AG10803 (cell line): ENCODE measurements at regions not wholly inside any gene's neighbourhood (a gene's known extent, or its start where the extent isn't known, plus 50 kb on each side); places are given as distances from the start of the nearest gene placed in this dataset.

Experiments used
- DNase-seq: peaks from one replicate; pipeline ENCODE4 v3.0.0; 2010; ENCODE audit warnings: low read depth
- H3K4me3 ChIP-seq: 2 replicates; pipeline ENCODE4 v1.5.1; 2011; ENCODE audit warnings: mild to moderate bottlenecking, low read length, control low read depth
- TF ChIP-seq, protein P1 (sequence below): conservative IDR thresholded peaks from 2 replicates; pipeline ENCODE4 v1.5.1; 2011; ENCODE audit warnings: mild to moderate bottlenecking, low read length, control low read depth, inconsistent platforms

DNA sequence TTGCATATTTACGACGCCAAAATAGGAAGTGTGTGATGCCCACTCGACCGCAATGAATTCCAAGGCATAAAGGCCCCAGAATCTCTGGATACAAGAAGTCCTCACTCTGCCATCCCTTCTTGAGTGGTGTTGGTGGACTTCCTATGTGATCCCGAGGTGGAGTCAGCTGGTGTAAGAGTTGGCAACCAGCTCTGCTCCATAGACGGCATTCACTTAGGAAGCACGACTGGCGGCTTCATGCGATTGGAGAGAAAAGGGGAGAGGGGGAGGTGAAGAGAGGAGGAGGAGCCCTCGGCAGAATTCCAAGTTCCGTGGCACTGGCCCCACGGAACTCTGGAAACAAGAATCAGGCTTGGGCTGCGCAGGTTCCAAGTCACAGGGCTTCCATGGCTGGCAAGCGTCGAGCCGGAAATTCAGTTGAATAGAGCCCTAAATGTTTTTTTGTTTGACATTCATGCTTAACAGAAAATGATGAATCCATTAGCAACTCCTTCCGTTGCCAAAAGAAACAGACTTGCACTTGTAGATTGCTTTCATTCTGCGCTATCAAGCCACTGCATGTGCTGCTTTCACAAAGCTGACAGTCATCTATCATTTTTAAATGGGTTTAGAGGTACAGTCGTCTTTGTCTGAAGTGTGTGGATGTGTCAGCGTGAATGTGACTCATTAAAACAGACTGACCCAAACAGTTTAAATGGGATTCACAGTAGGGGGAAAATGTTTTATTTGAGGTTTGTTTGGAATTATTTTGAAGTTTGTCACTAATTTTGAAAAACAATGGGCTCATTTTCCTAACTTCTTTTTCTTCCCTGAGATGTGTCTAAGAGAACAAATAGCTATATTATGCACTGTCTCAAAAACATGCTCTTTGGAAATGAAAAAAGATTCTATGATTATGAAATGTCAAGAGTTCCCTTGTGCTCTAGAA is 428.3 kb upstream of the ATP11B start:
- no peak overlapping the region for H3K4me3 ChIP-seq
- peak; percentile 1 for DNase-seq
- TF ChIP-seq, protein P1, sequence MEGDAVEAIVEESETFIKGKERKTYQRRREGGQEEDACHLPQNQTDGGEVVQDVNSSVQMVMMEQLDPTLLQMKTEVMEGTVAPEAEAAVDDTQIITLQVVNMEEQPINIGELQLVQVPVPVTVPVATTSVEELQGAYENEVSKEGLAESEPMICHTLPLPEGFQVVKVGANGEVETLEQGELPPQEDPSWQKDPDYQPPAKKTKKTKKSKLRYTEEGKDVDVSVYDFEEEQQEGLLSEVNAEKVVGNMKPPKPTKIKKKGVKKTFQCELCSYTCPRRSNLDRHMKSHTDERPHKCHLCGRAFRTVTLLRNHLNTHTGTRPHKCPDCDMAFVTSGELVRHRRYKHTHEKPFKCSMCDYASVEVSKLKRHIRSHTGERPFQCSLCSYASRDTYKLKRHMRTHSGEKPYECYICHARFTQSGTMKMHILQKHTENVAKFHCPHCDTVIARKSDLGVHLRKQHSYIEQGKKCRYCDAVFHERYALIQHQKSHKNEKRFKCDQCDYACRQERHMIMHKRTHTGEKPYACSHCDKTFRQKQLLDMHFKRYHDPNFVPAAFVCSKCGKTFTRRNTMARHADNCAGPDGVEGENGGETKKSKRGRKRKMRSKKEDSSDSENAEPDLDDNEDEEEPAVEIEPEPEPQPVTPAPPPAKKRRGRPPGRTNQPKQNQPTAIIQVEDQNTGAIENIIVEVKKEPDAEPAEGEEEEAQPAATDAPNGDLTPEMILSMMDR, result no peak

DNA sequence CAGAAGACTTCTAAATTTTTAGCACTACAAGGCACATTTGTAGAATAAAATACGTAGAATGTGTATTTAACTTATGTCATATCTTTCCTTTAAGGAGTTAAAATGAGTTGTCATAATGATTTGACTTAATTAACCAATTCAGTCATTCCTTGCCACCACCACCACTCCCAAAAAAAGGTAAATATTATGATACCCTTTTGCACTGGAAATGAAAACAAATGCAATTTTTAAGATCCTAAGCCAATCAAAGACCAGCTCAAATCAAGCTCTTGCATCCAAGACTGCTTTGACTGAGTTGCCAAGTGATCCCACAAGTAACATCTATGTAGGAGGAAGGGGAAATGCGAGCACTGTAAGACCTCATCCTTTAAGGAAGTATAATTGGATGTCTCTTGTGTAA is 426.6 kb upstream of the ATP11B start:
- no peak for DNase-seq
- TF ChIP-seq, protein P1, result no peak
- H3K4me3 ChIP-seq, result no peak overlapping the region

DNA sequence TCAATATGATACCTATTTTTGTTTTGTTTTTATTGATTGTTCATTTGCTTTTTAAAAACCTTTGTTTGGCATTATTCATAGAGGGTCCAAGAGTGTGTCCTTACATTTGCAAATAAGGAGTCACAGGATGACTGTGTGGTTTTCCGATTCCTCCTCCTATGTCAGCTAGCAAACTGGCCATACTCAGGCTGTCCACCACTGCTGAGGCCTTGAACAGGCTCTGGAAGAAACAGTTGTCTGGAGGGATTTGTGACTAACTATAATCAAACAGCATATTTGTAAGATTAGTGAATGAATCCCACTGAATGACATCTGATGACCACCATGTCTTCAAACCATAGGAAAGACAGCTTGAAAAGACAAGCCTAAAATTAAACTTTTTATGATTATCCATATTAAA is 423.4 kb upstream of the ATP11B start:
- no peak overlapping the region for H3K4me3 ChIP-seq
- TF ChIP-seq, protein P1, result no peak
- DNase-seq, result no peak

DNA sequence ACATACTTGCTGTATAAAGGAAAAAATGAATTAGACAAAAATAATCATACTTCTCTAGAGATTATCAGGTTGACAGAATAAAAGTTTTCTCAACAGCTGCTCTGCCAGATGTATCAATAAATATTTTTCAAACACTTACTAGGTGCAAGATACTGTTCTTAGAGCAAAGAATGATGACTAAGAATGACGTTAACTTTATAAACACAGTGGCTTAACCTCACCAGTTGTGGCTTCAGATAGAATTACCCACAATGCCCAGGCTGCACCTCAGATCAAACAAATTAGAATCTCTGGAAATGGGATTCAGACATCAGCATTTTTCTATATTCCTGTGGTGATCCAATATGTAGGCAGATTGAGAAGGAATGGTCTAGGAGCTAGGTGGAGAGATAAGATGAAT is 422.4 kb upstream of the ATP11B start:
- H3K4me3 ChIP-seq, result no peak overlapping the region
- DNase-seq, result no peak
- TF ChIP-seq, protein P1, result no peak

DNA sequence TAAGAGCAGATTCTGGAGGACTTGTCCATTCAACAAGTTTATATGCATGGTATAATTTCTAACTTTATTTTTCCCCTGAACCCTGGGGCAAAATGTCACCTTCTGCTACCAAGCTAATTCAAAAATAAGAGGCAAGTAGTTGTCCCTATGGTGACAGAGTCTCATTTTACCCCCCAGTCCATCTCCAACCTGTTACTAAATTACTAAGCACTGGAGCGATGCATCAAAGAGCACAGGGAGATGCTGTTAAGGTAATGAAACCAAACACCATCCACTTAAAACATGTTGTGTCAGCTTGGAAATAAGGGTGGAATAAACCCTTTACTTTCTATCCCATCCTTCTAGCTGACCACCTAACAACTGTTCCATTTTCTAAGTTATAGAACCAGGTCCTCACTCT is 417.4 kb upstream of the ATP11B start:
- TF ChIP-seq, protein P1, result no peak
- no peak for DNase-seq
- no peak overlapping the region for H3K4me3 ChIP-seq

DNA sequence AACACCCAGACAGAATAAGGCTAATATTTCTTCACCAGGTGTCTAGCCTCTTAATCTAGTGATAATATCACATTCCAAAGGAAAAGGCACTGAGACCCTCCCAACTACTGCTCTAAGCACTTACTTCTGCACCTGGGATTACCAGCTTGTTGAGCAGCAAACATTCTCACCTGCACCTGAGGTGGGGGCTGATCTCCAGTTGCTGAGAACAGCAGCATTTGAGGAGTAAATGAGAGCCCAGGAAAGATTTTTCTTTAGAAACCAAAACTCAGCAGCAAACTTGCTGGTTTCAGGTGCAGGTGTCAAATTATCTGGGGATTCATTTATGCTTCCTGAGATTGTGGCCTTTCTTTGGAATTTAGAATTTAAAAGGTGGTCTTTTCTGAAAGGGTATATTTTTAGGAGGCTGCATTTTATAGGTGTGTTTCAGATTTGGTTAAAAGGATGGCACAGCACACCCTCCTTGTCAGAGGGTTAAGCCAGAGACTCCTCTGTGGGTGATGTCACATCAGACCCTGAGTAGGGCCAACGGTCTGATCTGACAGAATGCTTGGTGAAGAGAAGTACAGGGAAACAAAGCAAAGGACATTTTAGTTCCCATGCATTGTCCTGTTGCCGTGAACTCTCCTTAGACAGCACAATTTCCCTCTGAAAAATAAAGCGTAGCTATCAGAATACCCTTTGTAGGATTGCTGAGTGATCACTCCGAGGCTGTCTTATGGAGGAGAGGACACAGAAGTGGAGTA is 411.0 kb upstream of the ATP11B start:
- no peak for DNase-seq
- no peak overlapping the region for H3K4me3 ChIP-seq
- TF ChIP-seq, protein P1, result no peak
